Smooth muscle cell (in vitro differentiated cells): ENCODE measurements at regions not wholly inside any gene's neighbourhood (a gene's known extent, or its start where the extent isn't known, plus 50 kb on each side); places are given as distances from the start of the nearest gene placed in this dataset.

Experiments used
- DNase-seq: peaks from one replicate; lab custom pipeline; 2025; ENCODE audit not compliant: unreplicated experiment; lab: John Stamatoyannopoulos, UW
- H2AFZ ChIP-seq: fragments of 200-600 bp; sonication (generic); 2 replicates; pipeline ENCODE4 v1.6.0; 2016; ENCODE audit warnings: antibody characterized with exemption, low read depth, mild to moderate bottlenecking
- H3F3A ChIP-seq: fragments of 200-600 bp; sonication (generic); 2 replicates; pipeline ENCODE4 v1.6.0; 2017; ENCODE audit warnings: antibody characterized with exemption, low read depth
- H3K27ac ChIP-seq: fragments of 200-600 bp; sonication (generic); 2 replicates; pipeline ENCODE4 v1.5.1; 2016; ENCODE audit warnings: low read depth, mild to moderate bottlenecking
- H3K27me3 ChIP-seq: fragments of 200-600 bp; sonication (generic); 2 replicates; pipeline ENCODE4 v1.6.1; 2016; ENCODE audit warnings: low read depth, mild to moderate bottlenecking
- H3K36me3 ChIP-seq: fragments of 200-600 bp; sonication (generic); 2 replicates; pipeline ENCODE4 v1.5.1; 2016; ENCODE audit warnings: low read depth
- H3K4me1 ChIP-seq: fragments of 200-600 bp; sonication (generic); 2 replicates; pipeline ENCODE4 v1.5.1; 2016; ENCODE audit warnings: low read depth
- H3K4me2 ChIP-seq: fragments of 200-600 bp; sonication (generic); 2 replicates; pipeline ENCODE4 v1.6.0; 2016; ENCODE audit warnings: mild to moderate bottlenecking
- H3K4me3 ChIP-seq: fragments of 200-600 bp; sonication (generic); 2 replicates; pipeline ENCODE4 v1.5.1; 2016; ENCODE audit warnings: mild to moderate bottlenecking
- H3K79me2 ChIP-seq: fragments of 200-600 bp; sonication (generic); 2 replicates; pipeline ENCODE4 v1.6.0; 2016; ENCODE audit warnings: low read depth, mild to moderate bottlenecking
- H3K9ac ChIP-seq: fragments of 200-600 bp; sonication (generic); 2 replicates; pipeline ENCODE4 v1.6.0; 2016; ENCODE audit warnings: low read depth
- H3K9me3 ChIP-seq: fragments of 200-600 bp; sonication (generic); replicated peaks from 2 replicates; pipeline ENCODE4 v1.5.1; 2016; ENCODE audit warnings: low read depth
- H4K20me1 ChIP-seq: fragments of 200-600 bp; sonication (generic); 2 replicates; pipeline ENCODE4 v1.6.0; 2016; ENCODE audit warnings: low read depth
- CTCF ChIP-seq: fragments of 200-600 bp; sonication (generic); IDR thresholded peaks from 2 replicates; pipeline ENCODE4 v1.5.1; 2017; ENCODE audit warnings: borderline replicate concordance, mild to moderate bottlenecking, antibody characterized with exemption; ENCODE audit not compliant: insufficient read depth, poor library complexity, severe bottlenecking
- WGBS: methylation state at CpG from one replicate; pipeline ENCODE4 v1.1.7; 2016; ENCODE audit warnings: low lambda C conversion rate; 5-methylcytosine and 5-hydroxymethylcytosine counted together

- Histone ChIP-seq H3K4me3 (no peak overlapping the region), H3K27me3 (peaks cover 28% of the 10 kb centered on the region), H3K4me1 (no peaks in the 10 kb centered on the region), H4K20me1 (no peaks in the 10 kb centered on the region), H3K36me3 (no peaks in the 10 kb centered on the region), H3F3A (no peaks in the 10 kb centered on the region), H3K27ac (no peak overlapping the region), H3K9me3 (no peaks in the 10 kb centered on the region), H3K4me2 (no peak overlapping the region), H3K9ac (no peak overlapping the region), H2AFZ (no peak overlapping the region), H3K79me2 (no peaks in the 10 kb centered on the region)
- no peak for DNase-seq
- WGBS: 93% methylated on average over 8 of the region's 8 CpGs
- TF ChIP-seq CTCF: no peak
Measured at GRCh38 chr20:58146081-58146745, 82.2 kb downstream of the ANKRD60 start.

GRCh38 chr20:58145506-58146080, 82.9 kb downstream of the ANKRD60 start:
- Histone ChIP-seq H2AFZ (no peak overlapping the region), H3K9me3 (no peaks in the 10 kb centered on the region), H3F3A (no peaks in the 10 kb centered on the region), H3K36me3 (no peaks in the 10 kb centered on the region), H3K4me2 (no peak overlapping the region), H3K27me3 (peaks cover 22% of the 10 kb centered on the region), H4K20me1 (no peaks in the 10 kb centered on the region), H3K4me1 (no peaks in the 10 kb centered on the region), H3K9ac (no peak overlapping the region), H3K27ac (no peak overlapping the region), H3K4me3 (no peak overlapping the region), H3K79me2 (no peaks in the 10 kb centered on the region)
- TF ChIP-seq CTCF: no peak
- DNase-seq: no peak
- WGBS: 88% methylated on average over 6 of the region's 6 CpGs

GRCh38 chr20:58144096-58144495, 84.4 kb downstream of the ANKRD60 start:
- no peaks in the 10 kb centered on the region for H4K20me1 ChIP-seq
- no peak overlapping the region for H3K9ac ChIP-seq
- no peak overlapping the region for H2AFZ ChIP-seq
- H3K4me1 ChIP-seq: no peaks in the 10 kb centered on the region
- no peak overlapping the region for H3K4me3 ChIP-seq
- no peaks in the 10 kb centered on the region for H3K79me2 ChIP-seq
- TF ChIP-seq CTCF: no peak
- no peaks in the 10 kb centered on the region for H3F3A ChIP-seq
- no peaks in the 10 kb centered on the region for H3K9me3 ChIP-seq
- peaks cover 9% of the 10 kb centered on the region for H3K27me3 ChIP-seq
- no peak overlapping the region for H3K4me2 ChIP-seq
- no peak overlapping the region for H3K27ac ChIP-seq
- no peaks in the 10 kb centered on the region for H3K36me3 ChIP-seq
- no peak for DNase-seq
- WGBS: 88% methylated on average over 9 of the region's 9 CpGs

- Histone ChIP-seq H3K79me2 (no peaks in the 10 kb centered on the region), H2AFZ (no peak overlapping the region), H3K27me3 (peaks cover 9% of the 10 kb centered on the region), H3F3A (no peaks in the 10 kb centered on the region), H3K4me3 (no peak overlapping the region), H3K4me2 (no peak overlapping the region), H4K20me1 (no peaks in the 10 kb centered on the region), H3K36me3 (no peaks in the 10 kb centered on the region), H3K4me1 (no peaks in the 10 kb centered on the region), H3K27ac (no peak overlapping the region), H3K9ac (no peak overlapping the region), H3K9me3 (no peaks in the 10 kb centered on the region)
- no peak for DNase-seq
- TF ChIP-seq CTCF: no peak
Measured at GRCh38 chr20:58143531-58143930, 84.9 kb downstream of the ANKRD60 start.
